ENCODE measurements at regions not wholly inside any gene's neighbourhood (a gene's known extent, or its start where the extent isn't known, plus 50 kb on each side); places are given as distances from the start of the nearest gene placed in this dataset.

DNA sequence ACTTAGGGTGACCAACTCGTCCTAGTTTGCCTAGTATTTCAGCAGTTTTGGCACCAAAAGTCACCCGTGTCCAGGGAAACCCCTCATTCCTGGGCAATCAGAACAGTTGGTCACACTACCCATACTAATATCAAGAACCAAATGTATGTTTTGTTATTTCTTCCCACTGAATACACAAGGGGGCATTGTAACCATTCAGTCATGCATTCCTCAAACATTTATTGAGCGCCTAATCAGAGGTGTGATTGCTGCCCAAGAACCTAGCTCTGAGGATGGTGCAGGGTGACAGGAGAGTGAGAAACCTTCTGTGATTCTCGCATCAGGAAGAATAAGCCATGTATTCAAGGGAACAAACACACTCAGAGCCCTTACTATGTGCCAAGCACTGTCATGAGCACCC is 69.8 kb upstream of the RAI2 start (continued):
- TF ChIP-seq FOXK2 (IDR thresholded peaks at IDR 0.05) (no peak), CBFB (IDR thresholded peaks at IDR 0.05; ENCODE audit: low read depth) (no peak)

DNA sequence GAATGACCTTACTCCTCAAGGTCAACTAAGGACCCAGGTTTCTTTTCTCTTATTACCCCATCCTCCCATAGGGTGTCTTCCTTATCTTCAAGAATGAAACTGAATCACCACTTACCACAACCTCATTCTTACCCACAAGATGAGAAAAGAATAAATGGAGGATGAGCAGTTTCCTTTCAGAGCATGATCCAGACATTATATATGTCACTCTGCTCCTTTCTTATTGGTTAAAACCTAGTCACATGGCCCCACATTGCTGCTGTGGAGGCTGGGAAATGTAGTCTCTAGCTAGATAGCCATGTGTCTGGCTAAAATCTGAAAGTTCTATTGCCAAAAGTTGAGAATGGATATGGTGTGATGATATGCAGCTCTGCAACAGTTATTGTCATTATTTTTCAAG is 62.4 kb upstream of the RAI2 start:
- H4K20me1 ChIP-seq (ENCODE audit: control insufficient read depth, insufficient read depth): no peaks in the 10 kb centered on the region
- H3K9me3 ChIP-seq (replicated peaks; ENCODE audit: control insufficient read depth, insufficient read depth, low read length): no peaks in the 10 kb centered on the region
- H3K4me2 ChIP-seq (ENCODE audit: control insufficient read depth, insufficient read depth): no peak overlapping the region
- H2AFZ ChIP-seq (ENCODE audit: control insufficient read depth, low read depth, low read length): no peak overlapping the region
- intact Hi-C loops (cut with micrococcal nuclease; ENCODE audit: unreplicated experiment): no loop called here
- no peak overlapping the region for H3K4me3 ChIP-seq
- no peak overlapping the region for H3K27ac ChIP-seq (ENCODE audit: control insufficient read depth, insufficient read depth)
- ChIA-PET CTCF (interaction anchor here (1.1 kb wide), 1 partner anchor 21 kb away, joined by 4 read pairs; no protein-coding TSS in a partner anchor), RAD21 (ENCODE audit: unreplicated experiment) (no interaction called here), POLR2A (interaction anchor here (0.6 kb wide), 1 partner anchor 496 kb away, joined by 3 read pairs; no protein-coding TSS in a partner anchor), SMC1A (ENCODE audit: uncharacterized antibody, unreplicated experiment) (no interaction called here)
- TF ChIP-seq KAT2A (conservative IDR thresholded peaks at IDR 0.05; ENCODE audit: control insufficient read depth, low read depth, low read length) (no peak), YBX1 (IDR thresholded peaks at IDR 0.05) (no peak), SIX5 (IDR thresholded peaks at IDR 0.05; ENCODE audit: low read depth, low read length, severe bottlenecking) (peak; percentile 36), HCFC1 (IDR thresholded peaks at IDR 0.05; ENCODE audit: low read length) (0 out of 2 replicates have a peak, but pooled peaks have one; percentile 16), NFYB (IDR thresholded peaks at IDR 0.05; ENCODE audit: insufficient read depth, low read depth, low read length) (0 out of 2 replicates have a peak, but pooled peaks have one; percentile 16), TCF7 (IDR thresholded peaks at IDR 0.05; ENCODE audit: borderline replicate concordance) (no peak), FOXM1 (IDR thresholded peaks at IDR 0.05; ENCODE audit: low read depth, low read length) (no peak)
- TF ChIP-seq, protein P1, sequence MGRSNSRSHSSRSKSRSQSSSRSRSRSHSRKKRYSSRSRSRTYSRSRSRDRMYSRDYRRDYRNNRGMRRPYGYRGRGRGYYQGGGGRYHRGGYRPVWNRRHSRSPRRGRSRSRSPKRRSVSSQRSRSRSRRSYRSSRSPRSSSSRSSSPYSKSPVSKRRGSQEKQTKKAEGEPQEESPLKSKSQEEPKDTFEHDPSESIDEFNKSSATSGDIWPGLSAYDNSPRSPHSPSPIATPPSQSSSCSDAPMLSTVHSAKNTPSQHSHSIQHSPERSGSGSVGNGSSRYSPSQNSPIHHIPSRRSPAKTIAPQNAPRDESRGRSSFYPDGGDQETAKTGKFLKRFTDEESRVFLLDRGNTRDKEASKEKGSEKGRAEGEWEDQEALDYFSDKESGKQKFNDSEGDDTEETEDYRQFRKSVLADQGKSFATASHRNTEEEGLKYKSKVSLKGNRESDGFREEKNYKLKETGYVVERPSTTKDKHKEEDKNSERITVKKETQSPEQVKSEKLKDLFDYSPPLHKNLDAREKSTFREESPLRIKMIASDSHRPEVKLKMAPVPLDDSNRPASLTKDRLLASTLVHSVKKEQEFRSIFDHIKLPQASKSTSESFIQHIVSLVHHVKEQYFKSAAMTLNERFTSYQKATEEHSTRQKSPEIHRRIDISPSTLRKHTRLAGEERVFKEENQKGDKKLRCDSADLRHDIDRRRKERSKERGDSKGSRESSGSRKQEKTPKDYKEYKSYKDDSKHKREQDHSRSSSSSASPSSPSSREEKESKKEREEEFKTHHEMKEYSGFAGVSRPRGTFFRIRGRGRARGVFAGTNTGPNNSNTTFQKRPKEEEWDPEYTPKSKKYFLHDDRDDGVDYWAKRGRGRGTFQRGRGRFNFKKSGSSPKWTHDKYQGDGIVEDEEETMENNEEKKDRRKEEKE (IDR thresholded peaks at IDR 0.05): no peak
- H3K4me1 ChIP-seq (ENCODE audit: control insufficient read depth, insufficient read depth, low read length): no peaks in the 10 kb centered on the region
- DNase-seq (ENCODE audit: low read depth, low spot score): no peak
- H3K9ac ChIP-seq (ENCODE audit: control insufficient read depth, insufficient read depth, low read length): no peak overlapping the region
- H3K36me3 ChIP-seq (ENCODE audit: control insufficient read depth in 2 of 2, insufficient read depth in 2 of 2, low read length in 1 of 2): no peaks in the 10 kb centered on the region
- BruUV-seq (replicated peaks): no TSS peak
- H3K79me2 ChIP-seq (ENCODE audit: control insufficient read depth, insufficient read depth, low read length): no peaks in the 10 kb centered on the region
- in situ Hi-C loops (cut with MboI): no loop called here
- ATAC-seq: peak; percentile 64
- FAIRE-seq: no peak
- no peaks in the 10 kb centered on the region for H3K27me3 ChIP-seq (replicated peaks in 1 of 2; ENCODE audit: control insufficient read depth in 2 of 2, insufficient read depth in 2 of 2, low read length in 1 of 2)
